WERI-Rb-1 (cell line): ENCODE measurements at regions not wholly inside any gene's neighbourhood (a gene's known extent, or its start where the extent isn't known, plus 50 kb on each side); places are given as distances from the start of the nearest gene placed in this dataset.
"Not testable (repeated sequence)": the region's sequence is repeated elsewhere in the genome, so short reads cannot be mapped to it uniquely, and the experiment has no call there.

Source experiments
- DNase-seq: peaks from one replicate; pipeline ENCODE4 v3.0.0-alpha.2; 2020
- H3K27ac ChIP-seq: fragments of 250-450 bp; sonication (Bioruptor Pico); 2 replicates; pipeline ENCODE4 v1.5.1; 2020; ENCODE audit warnings: mild to moderate bottlenecking, moderate library complexity
- H3K27me3 ChIP-seq: fragments of 250-450 bp; sonication (Bioruptor Pico); 2 replicates; pipeline ENCODE4 v1.5.1; 2021; ENCODE audit warnings: mild to moderate bottlenecking, low read depth, moderate library complexity; ENCODE audit not compliant: insufficient read depth, severe bottlenecking
- H3K36me3 ChIP-seq: fragments of 250-450 bp; sonication (Bioruptor Pico); 2 replicates; pipeline ENCODE4 v1.5.1; 2020; ENCODE audit warnings: mild to moderate bottlenecking, moderate library complexity
- H3K4me3 ChIP-seq: 2 replicates; pipeline ENCODE4 v1.5.1; 2011; ENCODE audit warnings: low read depth, mild to moderate bottlenecking, control low read depth, low read length
- H3K9me3 ChIP-seq: fragments of 250-450 bp; sonication (Bioruptor Pico); 2 replicates; pipeline ENCODE4 v1.5.1; 2021; ENCODE audit warnings: mild to moderate bottlenecking, moderate library complexity; ENCODE audit not compliant: severe bottlenecking
- CTCF ChIP-seq: IDR thresholded peaks from 2 replicates; pipeline ENCODE4 v1.5.1; 2011; ENCODE audit warnings: low read depth, mild to moderate bottlenecking, control low read depth, inconsistent platforms, low read length

- Histone ChIP-seq H3K9me3 (no peaks in the 10 kb centered on the region), H3K4me3 (no peak overlapping the region), H3K36me3 (no peaks in the 10 kb centered on the region), H3K27me3 (no peaks in the 10 kb centered on the region), H3K27ac (no peak overlapping the region)
- no peak for DNase-seq
- TF ChIP-seq CTCF, result no peak
Measured at GRCh38 chr5:52063186-52063585, 679.9 kb downstream of the ISL1 start.

GRCh38 chr5:52065182-52065581 is 681.9 kb downstream of the ISL1 start:
- H3K36me3 ChIP-seq, result no peaks in the 10 kb centered on the region
- TF ChIP-seq CTCF, result no peak
- DNase-seq, result no peak

GRCh38 chr5:52069997-52070396 is 686.7 kb downstream of the ISL1 start:
- Histone ChIP-seq H3K36me3 (no peaks in the 10 kb centered on the region), H3K27me3 (no peaks in the 10 kb centered on the region), H3K9me3 (no peaks in the 10 kb centered on the region), H3K4me3 (no peak overlapping the region), H3K27ac (no peak overlapping the region)
- no peak for TF ChIP-seq CTCF
- no peak for DNase-seq

More at GRCh38 chr5:52065182-52065581, 681.9 kb downstream of the ISL1 start:
- Histone ChIP-seq H3K27ac (no peak overlapping the region), H3K27me3 (no peaks in the 10 kb centered on the region), H3K4me3 (no peak overlapping the region), H3K9me3 (no peaks in the 10 kb centered on the region)

GRCh38 chr5:52073993-52074689 is 690.9 kb downstream of the ISL1 start:
- Histone ChIP-seq H3K27me3 (peaks cover 3% of the 10 kb centered on the region), H3K9me3 (no peaks in the 10 kb centered on the region), H3K4me3 (no peak overlapping the region), H3K27ac (no peak overlapping the region), H3K36me3 (no peaks in the 10 kb centered on the region)
- DNase-seq, result no peak
- TF ChIP-seq CTCF, result no peak

GRCh38 chr5:52077941-52078815 is 694.9 kb downstream of the ISL1 start:
- no peak for TF ChIP-seq CTCF
- Histone ChIP-seq H3K27me3 (peaks cover 3% of the 10 kb centered on the region), H3K27ac (no peak overlapping the region), H3K36me3 (no peaks in the 10 kb centered on the region), H3K4me3 (no peak overlapping the region), H3K9me3 (no peaks in the 10 kb centered on the region)
- no peak for DNase-seq

- H3K36me3 ChIP-seq, H3K27me3 ChIP-seq, H3K27ac ChIP-seq, H3K9me3 ChIP-seq, H3K4me3 ChIP-seq, DNase-seq: not testable (repeated sequence)
Measured at GRCh38 chr5:52102311-52102710, 685.4 kb upstream of the ITGA1 start.
